ENCODE measurements at regions not wholly inside any gene's neighbourhood (a gene's known extent, or its start where the extent isn't known, plus 50 kb on each side); places are given as distances from the start of the nearest gene placed in this dataset.

DNA sequence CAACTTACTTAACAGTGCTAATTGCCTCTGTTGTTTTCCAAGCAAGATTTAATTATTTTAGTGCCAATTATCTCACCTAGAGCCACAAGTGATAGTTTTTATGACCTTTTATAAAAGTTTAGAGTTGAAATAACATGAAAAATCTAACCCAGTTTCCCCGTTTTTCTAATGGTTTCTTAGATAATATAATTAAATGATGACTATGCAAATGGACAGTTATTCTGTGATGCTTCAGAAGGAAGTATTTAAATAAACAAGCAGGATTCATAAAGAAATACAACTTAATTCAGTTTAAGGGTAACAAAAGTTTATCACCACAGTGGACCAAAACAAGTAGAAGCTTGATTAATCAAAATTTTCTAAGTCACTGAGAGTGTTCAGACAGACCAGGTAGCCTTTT, 721.2 kb upstream of the SOX9 start:
- TF ChIP-seq, protein P1, sequence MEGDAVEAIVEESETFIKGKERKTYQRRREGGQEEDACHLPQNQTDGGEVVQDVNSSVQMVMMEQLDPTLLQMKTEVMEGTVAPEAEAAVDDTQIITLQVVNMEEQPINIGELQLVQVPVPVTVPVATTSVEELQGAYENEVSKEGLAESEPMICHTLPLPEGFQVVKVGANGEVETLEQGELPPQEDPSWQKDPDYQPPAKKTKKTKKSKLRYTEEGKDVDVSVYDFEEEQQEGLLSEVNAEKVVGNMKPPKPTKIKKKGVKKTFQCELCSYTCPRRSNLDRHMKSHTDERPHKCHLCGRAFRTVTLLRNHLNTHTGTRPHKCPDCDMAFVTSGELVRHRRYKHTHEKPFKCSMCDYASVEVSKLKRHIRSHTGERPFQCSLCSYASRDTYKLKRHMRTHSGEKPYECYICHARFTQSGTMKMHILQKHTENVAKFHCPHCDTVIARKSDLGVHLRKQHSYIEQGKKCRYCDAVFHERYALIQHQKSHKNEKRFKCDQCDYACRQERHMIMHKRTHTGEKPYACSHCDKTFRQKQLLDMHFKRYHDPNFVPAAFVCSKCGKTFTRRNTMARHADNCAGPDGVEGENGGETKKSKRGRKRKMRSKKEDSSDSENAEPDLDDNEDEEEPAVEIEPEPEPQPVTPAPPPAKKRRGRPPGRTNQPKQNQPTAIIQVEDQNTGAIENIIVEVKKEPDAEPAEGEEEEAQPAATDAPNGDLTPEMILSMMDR (conservative IDR thresholded peaks at IDR 0.05; ENCODE audit: low read depth, low read length), result no peak
- TF ChIP-seq EZH2 (IDR thresholded peaks at IDR 0.05; ENCODE audit: borderline replicate concordance, low read depth, low read length, poor library complexity, severe bottlenecking), result no peak
